ENCODE measurements at regions not wholly inside any gene's neighbourhood (a gene's known extent, or its start where the extent isn't known, plus 50 kb on each side); places are given as distances from the start of the nearest gene placed in this dataset.
"Not testable (repeated sequence)": the region's sequence is repeated elsewhere in the genome, so short reads cannot be mapped to it uniquely, and the experiment has no call there.

DNA sequence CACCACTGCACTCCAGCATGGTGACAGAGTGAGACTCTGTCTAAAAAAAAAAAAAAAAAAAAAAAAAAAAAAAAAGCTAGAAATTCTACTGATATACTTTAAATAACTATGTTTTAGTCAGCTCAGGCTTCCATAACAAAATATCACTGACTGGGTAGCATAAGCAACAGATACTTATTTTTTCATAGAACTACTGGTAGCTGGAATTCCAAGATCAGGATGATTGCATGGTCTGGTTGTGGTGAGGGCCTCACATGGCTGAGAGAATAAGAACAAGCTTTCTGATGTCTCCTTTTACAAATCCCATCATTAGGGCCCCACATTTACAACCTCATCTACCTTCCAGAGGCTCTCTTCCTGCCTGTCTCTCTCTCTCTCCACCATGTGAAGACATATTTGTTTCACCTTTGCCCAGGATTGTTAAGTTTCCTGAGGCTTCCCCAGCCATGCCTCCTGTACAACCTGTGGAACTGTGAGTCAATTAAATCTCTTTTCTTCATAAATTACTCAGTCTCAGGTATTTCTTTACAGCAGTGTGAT is 126.7 kb upstream of the SEMA3C start:
- DNase-seq (ENCODE audit: low read depth) = no peak

DNA sequence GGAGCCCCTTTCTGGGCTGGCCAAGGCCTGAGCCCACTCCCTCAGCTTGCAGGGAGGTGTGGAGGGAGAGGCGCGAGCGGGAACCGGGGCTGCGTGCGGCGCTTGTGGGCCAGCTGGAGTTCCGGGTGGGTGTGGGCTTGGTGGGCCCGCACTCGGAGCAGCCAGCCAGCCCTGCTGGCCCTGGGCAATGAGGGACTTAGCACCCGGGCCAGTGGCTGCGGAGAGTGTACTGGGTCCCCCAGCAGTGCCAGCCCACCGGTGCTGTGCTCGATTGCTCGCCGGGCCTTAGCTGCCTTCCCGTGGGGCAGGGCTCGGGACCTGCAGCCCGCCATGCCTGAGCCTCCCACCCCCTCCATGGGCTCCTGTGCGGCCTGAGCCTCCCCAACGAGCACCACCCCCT is 123.8 kb upstream of the SEMA3C start:
- DNase-seq (ENCODE audit: low read depth) = not testable (repeated sequence)

DNA sequence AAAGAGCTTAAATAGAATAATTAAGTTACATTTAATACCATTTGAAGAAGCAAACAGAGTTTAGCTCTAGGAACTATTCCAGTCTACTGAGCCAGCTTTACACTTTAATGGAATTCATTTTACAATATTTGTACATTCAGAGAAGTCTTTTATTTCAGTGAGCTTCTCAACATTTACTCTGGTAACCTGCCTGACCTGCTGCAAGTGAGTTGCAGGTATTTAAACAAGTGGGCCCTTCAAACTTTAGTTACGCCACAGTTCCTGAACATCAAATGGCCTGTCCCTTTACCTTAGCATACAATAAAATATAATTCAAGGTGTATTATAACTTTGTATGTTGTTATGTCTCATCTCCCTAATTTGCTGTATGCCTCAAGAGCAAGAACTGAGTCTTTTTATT is 121.6 kb upstream of the SEMA3C start:
- no peak for DNase-seq (ENCODE audit: low read depth)

DNA sequence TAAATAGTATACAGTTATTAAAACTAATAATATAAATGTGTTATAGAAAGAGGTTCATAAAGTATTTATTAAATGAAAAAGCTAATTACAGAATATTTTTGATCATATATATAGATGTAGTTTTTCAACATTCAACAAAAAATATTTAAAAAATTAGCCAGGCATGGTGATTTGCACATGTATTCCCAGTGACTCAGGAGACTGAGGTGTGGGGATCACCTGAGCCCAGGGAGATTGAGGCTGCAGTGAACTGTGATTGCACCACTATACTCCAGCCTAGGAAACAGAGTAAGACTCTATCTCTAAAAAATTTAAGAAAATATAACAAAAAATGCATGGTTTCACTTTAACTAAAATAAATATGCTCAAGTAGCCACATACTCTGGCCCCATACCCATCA is 118.0 kb upstream of the SEMA3C start:
- DNase-seq (ENCODE audit: low read depth) = no peak

DNA sequence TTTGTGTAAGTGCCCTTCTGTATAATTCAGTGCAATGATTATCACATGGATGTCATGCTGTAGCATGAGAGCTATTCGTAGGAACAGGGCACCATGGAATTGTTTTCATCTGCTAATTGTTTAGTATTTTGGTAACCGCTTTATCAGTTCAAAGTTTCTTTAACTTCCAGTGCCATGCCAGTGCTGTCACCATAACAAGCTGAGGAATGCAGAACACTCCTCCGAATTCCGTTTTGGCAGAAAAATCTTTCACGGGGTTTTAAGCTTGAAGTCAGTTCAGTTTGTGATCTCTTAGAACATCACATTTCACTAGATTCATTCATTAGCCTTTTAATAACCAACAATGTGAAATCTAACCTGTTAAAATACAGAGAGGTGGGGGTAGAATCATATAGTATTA is 117.2 kb upstream of the SEMA3C start:
- no peak for DNase-seq (ENCODE audit: low read depth)

DNA sequence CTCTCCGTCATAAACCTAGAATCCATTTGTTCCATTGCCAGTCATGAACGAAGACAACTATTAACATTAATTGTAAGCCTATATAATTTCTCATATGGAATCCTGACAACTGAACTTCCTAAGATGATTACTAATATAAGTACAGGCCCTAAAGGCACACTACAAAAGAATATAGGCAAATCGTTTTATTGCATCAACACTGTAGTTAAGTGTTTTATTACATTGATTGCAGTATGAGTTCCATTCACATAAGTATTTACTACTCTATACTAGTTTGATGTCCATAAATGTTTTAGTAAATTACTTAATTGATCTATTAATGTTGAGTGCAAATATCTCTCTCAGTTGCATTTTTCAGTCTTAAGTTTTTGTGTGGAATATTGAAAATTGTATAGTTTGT is 113.1 kb upstream of the SEMA3C start:
- DNase-seq (ENCODE audit: low read depth) = no peak

DNA sequence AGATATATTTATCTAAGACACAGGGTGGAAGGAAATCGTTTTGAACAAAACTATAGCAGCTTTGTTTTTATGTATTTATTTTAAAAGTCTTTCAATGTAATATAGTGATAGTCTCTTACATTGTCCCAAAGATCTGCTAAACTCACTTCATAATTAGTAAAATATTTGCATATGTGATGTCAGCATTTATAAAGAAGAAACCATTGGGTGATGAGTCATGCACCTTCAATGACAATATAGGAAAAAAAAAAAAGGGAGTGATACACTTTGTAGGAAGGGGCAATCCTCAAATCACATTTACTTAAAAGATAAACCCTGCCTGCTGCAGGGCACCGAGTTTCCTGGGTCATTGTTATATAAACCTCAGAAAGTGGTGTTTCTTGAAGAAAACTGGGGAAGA is 112.4 kb upstream of the SEMA3C start:
- peak; percentile 33 for DNase-seq (ENCODE audit: low read depth)

DNA sequence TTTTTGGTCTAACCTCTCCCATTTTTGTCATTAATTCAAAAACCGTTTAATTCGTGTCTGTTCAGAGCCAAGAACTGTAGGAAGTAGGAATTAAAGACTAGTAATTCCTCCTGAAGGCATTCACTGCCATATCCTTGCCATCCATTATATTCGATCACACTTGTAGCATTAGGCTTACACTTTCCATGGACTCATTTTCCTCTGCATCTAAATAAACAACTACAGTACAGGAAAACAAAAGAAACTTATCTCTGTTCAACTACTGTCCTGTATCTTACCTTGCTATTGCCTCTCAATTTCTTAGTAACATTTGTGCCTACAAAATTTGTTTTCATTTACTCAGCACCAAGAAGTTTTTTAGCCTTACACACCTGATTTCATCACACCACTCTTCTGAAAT is 111.6 kb upstream of the SEMA3C start:
- DNase-seq (ENCODE audit: low read depth) = no peak

DNA sequence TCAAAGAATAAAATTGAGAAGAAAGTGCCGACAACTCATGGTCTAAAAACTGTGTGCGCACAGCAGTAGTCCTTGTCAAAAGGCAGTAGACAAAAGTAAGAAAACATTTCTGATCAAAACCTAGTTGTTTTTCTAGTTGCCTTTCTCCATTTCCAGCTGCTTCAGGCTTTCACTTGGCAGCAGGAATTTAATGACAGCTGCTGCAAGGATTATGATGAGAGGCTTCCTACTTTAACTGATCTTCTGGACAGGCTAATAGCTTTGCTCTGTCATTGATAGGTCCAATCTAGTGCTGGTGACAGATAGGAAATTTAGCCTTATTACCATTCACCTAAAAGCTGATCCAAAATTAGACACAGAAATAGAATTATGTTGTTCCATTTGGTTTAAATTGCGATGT is 110.7 kb upstream of the SEMA3C start:
- no peak for DNase-seq (ENCODE audit: low read depth)

DNA sequence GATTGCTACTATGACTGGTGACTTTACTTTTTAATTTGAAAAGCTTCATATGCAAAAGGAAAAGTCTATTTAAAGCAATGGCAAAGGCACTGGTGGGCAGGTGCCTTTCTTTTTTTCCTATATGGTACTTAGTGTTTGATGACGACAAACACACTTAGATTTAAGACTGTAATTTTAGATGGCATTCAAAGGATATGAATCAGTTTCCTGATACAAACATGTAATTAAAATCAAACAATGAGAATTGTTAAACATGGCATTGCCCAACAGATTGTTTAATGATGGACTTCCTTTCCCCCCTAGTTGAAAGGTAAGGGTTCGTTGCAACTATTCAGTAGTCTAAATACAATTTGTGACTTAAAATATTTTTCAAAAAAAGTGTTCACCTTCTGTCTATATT is 106.5 kb upstream of the SEMA3C start:
- peak; percentile 38 for DNase-seq (ENCODE audit: low read depth)

DNA sequence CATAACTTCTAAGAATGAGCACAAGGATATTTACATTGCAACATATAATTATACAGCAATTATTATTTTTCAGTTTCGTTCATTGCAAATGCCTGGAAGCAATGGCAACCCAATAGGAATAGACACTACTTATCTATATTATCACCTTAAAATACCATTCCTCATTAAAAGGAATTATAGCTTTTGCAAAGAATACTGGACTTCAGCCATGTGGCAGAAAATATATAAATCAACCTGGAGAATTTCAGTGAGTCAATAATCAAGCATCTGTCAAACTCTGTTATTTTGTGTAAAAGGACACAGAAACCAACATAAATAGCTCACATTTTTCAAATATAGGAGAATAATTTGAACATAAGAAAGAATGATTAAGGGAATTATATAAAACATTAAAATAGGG is 96.1 kb upstream of the SEMA3C start:
- DNase-seq (ENCODE audit: low read depth) = no peak

DNA sequence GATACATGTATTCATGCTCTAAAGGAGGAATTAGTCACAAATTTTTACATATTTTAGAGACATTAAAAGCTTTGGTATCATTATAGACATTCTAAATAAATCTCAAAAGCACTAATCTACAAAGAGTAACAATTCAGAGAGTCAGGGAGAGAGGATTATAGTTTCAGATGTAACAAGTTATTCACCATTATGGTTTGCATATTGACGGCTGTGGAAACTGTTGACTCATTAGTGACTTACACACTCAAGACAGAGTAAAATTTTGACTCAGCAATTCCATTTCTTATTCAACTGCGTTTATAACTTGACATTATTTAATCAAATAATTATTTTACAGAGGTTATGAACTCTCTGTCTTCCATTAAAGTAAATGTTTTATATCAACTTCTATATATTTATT is 95.4 kb upstream of the SEMA3C start:
- peak; percentile 68 for DNase-seq (ENCODE audit: low read depth)

DNA sequence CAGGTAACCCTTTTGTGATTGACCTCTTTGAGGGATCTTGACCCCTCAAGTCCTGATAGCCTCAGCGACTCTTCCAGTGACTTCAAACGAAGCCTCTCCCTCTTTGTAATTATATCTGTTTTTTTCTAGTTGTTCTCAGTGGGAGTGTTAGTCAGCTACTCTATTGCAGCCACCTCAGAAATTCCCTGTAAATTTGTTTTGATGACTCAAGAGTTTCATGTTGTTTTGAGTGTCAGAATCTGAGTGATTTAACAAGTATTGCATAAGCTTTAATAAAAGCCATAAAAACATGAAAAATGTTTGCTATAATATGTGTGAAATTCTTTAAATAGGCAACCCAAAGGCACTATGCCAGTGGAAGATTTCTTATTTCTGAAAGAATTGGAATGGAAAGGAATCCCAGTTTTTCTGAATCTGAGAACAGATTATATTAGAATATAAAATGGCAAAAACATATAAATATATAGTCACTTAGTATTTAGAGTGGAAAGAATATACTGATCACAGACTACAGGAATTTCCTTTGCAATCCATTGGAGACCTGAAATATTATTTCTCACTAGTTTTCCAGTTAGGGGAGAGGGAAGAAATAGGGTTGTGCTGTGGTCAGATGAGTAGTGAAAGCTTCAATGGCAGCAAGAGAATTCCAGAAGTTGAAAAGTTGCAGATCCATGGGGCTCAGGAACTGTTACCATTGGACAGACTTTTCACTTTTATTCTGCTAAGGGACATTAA is 94.4 kb upstream of the SEMA3C start:
- DNase-seq (ENCODE audit: low read depth) = peak; percentile 60

DNA sequence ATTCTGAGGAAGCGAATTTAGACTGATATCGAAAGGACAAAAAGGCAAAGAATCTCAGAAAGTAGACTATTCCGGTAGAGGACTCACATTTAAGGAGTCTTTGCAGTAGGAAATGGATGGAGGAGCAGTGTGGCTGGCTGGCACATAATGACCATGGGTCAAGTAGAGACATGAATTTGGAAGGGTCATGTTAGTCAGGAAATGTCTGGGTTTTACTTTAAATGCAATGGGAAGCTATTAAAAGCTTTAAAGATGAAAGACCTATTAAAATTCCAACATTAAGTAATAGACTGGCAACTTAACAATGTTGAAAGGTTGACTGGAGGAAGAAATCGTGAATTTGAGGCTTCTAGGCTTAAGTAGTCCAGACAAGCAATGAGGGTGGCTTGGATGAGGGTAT is 90.0 kb upstream of the SEMA3C start:
- DNase-seq (ENCODE audit: low read depth) = no peak

DNA sequence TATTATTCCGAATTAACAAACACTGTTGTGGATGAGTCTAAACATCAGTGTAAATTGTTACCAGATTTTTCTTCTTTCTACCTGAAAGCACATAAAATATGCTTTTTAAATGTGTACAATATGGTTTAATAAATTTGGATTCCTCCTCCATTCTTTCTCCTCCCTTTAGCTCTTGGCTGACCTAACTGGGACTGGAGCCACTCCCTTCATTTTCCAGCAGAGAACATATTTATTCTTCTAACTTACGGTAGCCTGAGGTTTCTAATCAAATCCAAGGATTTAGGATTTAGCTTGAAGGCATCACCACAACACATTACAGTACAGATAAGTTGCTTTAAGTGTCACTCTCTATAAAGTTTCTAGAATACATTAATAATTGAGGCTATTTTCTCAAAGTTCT is 88.2 kb upstream of the SEMA3C start:
- DNase-seq (ENCODE audit: low read depth) = no peak

DNA sequence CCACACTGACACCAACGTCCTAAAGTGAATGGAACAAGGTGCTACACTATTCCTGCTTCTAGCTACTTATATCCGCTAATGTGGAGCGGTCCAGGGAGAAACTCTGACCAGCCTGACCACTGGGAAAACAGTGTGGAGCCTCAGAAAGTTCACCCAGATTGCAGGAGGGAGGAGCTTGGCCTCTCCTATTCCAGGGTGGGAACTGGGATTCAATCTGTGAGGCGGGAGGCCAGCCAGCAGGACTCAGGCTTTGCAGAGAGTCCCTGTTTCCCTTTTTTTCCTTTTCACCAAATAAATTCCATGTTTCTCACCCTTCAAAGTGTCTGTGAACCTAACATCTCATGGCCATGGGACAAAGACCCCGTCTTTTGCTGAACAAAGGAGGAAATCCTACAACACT is 86.4 kb upstream of the SEMA3C start:
- DNase-seq (ENCODE audit: low read depth) = no peak

DNA sequence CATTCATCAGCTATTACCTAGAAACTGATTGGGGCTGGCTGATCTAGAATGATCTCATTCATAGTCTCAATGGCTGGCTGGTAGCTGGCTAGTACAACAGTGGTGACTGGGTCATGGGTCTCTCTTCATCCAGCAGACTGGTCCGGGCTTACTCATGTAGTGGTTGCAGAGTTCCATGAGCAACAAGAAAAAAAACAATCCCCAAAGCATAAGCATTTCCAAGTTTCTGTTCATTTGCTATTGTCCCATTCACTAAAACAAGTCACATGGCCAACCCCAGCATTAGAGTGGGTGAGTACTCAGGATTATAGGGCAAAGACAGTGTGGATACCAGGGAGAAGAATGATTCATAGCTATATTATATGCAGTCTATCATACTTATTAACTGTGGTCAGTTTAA is 85.2 kb upstream of the SEMA3C start:
- DNase-seq (ENCODE audit: low read depth) = peak; percentile 58

DNA sequence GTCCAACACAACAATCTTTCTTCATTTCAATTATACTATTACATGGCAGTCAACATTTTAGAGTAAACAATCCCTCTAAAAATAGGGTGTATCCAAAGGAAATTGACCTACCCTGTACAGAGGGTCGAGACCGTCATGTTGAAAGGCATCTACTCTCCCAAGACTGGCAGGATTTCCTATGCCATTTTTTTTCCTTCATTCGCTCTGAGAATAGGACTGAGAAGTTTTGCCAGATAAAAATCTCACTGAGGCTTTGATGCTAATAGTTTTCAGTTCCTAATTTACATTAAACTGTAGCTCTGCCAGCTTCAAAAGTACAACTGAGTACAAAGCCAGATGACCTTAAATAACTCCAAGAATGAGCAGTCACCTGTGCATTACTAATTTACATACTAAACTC is 84.5 kb upstream of the SEMA3C start:
- DNase-seq (ENCODE audit: low read depth) = no peak

DNA sequence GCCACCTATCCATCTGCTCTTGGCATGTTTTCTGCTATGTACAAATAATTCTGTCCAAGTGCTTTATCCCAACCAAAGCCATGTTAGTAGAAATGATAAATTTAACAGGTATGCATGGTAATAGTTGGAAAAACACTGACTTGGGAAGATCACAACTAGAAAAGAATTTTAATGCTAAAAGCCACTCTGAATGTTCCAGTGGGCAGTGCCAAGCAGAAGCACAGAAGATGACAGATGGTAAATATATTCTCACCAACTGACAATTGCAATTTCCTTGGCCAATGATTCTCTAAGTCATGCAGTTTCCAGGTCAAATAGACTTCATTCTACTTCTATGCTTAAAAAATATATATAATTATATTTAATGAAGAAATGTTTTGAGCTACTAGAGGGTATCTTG is 83.6 kb upstream of the SEMA3C start:
- DNase-seq (ENCODE audit: low read depth) = no peak

DNA sequence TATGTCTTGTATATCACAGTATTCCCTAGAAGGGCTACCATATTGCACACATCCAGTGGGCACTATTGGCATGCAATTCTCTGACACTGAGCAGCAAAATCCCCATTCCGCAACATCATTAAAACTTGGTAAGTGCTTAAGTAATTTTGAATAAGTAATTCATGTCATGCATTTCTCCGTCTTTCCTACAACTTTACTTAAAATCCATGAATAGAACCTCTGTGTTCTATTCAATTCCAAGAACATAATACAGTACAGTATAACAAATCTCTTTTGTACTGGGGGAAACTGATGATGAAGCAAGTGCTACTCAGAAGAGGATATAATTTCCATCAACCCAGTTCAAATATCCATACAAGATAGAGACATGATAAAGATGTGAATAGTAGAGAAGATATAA is 80.9 kb upstream of the SEMA3C start:
- DNase-seq (ENCODE audit: low read depth) = no peak

DNA sequence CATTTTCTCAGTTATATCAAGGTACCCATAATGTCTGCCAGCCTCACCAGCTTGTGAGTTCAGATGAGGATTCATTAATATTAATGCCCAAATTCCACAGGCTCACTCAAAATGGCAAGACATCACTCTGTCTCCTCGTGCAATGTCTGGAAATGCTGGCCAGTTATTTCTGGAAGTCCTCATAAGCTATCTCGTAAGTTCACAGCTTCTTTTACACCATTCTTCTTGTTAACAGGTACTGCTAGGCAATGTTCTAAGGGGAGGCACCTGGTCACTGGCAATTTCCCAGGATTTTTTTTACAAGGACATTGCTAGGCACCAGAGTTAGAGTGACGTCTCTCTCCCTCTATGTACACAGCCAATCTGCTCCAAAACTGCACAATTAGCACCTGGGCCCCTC is 80.2 kb upstream of the SEMA3C start:
- no peak for DNase-seq (ENCODE audit: low read depth)

DNA sequence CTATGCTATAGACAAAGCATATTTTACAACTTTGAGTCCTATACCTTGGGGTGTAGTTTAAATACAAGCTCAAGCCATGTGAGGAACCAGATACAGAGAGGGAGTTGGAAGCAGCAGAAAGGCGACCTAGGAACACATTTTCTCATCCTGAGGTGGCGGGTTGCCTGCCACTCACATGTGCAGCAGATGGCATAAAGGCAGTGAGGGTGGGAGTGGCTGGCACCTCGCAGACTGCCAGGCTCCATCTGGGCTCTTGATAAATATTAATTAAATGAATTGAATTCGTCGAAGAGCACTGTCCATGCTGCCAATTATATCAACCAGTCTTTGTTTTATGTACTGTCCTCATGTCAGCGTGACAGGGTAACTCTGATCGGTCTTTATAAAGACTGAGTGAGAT is 79.0 kb upstream of the SEMA3C start:
- no peak for DNase-seq (ENCODE audit: low read depth)

DNA sequence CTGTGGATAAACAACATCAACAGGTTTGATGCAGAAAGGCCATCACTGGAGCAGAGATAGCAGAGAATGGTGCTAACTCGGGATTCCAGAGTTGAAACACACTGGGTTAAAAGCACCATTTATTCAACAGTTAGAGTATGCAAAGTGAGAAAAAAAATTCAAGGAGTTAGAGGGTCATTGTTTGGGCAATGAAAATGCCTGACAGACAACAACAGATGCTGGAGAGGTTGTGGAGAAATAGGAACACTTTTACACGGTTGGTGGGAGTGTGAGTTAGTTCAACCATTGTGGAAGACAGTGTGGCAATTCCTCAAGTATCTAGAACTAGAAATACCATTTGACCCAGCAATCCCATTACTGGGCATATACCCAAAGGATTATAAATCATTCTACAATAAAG is 77.4 kb upstream of the SEMA3C start:
- DNase-seq (ENCODE audit: low read depth) = not testable (repeated sequence)

DNA sequence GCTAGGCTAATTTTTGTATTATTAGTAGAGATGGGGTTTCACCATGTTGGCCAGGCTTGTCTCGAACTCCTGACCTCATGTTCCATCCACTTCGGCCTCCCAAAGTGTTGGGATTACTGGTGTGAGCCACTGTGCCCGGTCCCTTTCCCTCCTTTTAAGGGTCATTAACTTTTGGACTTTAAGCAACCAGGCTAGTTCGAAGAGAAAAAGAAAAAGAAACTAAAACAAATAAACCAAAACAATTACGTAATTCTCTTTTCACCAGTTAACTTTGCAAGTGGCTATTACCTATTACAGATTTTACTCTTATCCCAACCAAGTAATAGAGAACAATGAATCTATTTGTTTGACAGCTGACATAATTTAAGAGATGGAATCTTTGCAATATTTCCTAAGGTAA is 72.8 kb upstream of the SEMA3C start:
- DNase-seq (ENCODE audit: low read depth) = no peak

Data from ELR (cell line).